PFSK-1 (cell line): ENCODE measurements at regions not wholly inside any gene's neighbourhood (a gene's known extent, or its start where the extent isn't known, plus 50 kb on each side); places are given as distances from the start of the nearest gene placed in this dataset.

ENCODE experiments used
- FOXP2 ChIP-seq: optimal IDR thresholded peaks from 2 replicates; pipeline ENCODE3; 2011; ENCODE audit warnings: borderline replicate concordance, control low read depth, inconsistent platforms; ENCODE audit not compliant: insufficient read depth; ENCODE audit errors: extremely low read length, extremely low read depth
- SIN3A ChIP-seq: IDR thresholded peaks from 2 replicates; pipeline ENCODE4 v1.6.1; 2012; ENCODE audit warnings: mild to moderate bottlenecking, low read length, moderate library complexity, borderline replicate concordance; ENCODE audit not compliant: insufficient read depth
- TAF1 ChIP-seq: IDR thresholded peaks from 2 replicates; pipeline ENCODE4 v1.6.1; 2012; ENCODE audit warnings: low read length, control low read depth, borderline replicate concordance; ENCODE audit not compliant: insufficient read depth

DNA sequence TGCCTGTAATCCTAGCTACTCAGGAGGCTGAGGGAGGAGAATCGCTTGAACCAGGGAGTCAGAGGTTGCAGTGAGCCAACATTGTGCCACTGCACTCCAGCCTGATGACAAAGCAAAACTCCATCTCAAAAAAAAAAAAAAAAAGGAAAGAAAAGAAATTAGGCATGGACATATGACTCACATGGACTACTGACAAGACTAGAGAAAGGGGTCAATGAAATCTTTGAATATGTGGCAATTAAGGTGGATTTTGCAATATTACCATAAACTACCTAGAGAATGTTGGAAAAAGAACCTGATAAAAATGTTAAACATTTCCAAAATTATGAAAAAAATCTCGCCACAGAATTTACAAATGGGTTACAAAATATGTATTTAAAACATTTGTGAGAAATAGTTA lies 873.6 kb downstream of the C12orf50 start:
- TF ChIP-seq TAF1: no peak
- TF ChIP-seq FOXP2: no peak
- TF ChIP-seq SIN3A: no peak
